GM18909 (cell line): ENCODE measurements at regions not wholly inside any gene's neighbourhood (a gene's known extent, or its start where the extent isn't known, plus 50 kb on each side); places are given as distances from the start of the nearest gene placed in this dataset.
"Not testable (repeated sequence)": the region's sequence is repeated elsewhere in the genome, so short reads cannot be mapped to it uniquely, and the experiment has no call there.

Source experiments
- ATAC-seq: cut with Tn5 transposase; IDR thresholded peaks from one replicate; pipeline ENCODE4 v1.9.1; 2021; ENCODE audit warnings: mild to moderate bottlenecking; ENCODE audit not compliant: unreplicated experiment, poor library complexity

DNA sequence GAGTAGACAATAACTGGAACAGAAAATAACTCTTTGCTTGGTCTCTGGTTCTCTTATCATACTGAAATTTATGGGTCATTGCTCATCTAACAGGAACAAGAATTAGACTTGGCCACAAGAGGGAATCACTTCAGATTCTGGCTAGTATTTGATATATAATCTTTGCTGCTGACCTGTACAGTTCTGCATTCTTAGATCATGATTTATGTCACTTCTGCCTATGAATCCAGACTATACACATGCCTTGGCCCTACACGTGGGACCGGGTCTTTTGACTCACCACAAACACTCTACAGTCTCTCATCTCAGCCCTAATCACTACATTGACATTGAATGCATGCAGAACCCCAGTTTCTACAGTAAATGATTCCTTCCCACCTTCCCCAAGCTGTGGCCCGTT is 162.5 kb upstream of the SOX2 start:
- ATAC-seq = no peak

DNA sequence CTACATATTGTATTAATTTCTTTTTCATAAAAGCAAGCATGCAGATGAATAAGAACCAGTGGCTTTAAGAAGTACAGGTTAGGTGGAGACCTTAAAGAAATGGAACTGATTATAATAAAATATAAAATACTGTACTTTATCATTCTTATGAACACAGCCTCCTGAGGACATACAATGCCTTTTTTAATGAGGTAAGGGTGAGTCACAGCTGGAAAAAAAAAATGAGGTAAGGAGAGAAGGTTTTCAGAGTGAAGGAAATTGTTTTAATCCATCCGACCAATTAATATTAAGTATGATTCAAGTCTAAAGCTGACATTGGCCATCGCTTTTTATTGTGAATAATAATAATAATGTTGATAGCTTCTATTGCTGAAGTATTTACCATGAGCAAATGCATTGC is 170.3 kb upstream of the SOX2 start:
- no peak for ATAC-seq

DNA sequence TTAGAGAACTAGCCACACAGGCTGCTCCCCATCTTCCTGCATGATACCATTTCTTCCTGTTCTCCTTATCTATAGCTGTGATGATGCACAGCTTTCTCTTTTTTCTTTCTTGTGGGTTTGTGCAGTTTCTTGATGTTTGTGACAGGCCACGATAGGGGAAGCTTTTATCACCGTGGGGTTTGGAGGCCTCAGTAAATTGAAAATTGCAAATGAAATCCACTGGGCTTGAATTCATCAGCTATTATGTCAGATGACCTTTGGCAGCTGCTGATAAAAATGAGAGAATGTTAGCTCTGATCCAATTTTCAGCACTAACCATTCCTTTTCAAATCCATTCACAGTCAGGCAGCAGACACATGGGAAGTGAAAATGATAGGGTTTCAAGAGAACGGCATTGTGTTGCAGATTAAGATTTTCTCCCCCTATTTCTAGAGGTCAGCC is 176.9 kb upstream of the SOX2 start:
- no peak for ATAC-seq

DNA sequence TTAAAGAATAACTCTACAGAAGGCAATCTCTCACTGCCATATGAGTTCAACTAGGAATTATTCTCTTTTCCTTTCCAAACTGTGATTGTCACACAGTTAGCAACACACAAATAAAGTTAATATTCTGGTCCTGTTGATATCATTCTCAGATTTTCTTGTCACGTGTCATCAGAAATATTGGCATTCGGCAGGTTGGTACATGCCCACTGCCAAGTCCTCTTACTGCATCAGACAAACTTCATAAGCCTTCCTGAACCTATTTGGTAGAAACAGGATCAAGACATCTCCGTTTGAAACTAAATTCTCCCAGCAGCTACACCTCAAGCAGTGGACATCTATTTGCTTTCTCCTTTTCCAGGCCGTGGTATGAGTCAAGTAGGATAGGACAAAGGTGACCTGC is 177.9 kb upstream of the SOX2 start:
- no peak for ATAC-seq

DNA sequence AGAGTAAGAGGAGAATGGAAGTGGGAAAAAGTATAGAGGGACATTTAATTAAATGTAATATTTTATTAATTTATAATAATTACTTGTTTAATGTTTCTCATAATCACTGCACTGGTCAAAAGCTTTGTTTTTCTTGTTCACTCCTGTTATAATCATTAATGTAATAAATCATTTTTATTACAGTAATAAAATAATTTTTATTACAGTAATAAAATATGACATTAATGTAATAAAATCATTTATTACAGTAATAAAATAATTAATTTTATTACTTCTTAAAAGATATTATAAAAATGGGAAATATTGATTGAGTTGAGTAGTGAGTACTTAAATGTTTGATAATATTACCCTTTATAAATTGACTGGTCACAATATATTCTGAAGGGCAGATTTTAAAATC is 181.1 kb upstream of the SOX2 start:
- no peak for ATAC-seq

DNA sequence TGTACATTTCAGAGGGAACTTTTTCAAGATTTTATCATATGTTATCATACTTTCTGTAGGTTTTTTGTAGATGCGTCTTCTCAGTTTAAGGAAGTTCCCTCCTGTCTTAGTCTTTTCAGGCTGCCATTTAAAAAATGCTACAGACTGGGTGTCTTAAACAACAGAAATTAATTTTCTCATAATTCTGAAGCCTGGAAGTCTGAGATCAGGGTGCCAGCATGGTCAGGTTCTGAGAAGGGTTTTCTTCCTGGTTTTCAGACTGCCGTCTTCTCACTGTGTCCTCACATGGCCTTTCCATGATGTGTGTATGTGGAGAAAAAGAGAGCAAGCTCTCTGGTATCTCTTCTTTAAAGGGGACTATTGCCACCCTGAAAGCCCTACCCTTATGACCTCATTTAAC is 189.9 kb upstream of the SOX2 start:
- no peak for ATAC-seq

DNA sequence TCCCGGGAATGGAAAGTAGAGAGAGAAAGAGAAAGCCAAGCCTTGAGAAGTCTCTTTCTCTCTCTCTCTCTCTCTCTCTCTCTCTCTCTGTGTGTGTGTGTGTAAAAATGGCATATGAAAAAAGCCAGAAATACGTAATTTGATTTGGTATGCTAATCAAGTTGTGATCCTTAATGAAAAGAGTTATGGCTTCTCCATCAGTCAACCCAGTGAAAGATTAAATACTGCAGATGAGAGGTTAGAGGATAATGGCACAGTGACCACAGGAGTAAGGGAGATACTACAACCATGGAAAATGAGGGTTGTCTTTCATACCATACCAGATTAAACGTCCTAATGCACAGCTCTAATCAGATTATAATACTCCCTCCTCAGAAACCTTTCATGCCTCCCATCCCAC is 193.5 kb upstream of the SOX2 start:
- ATAC-seq = no peak

DNA sequence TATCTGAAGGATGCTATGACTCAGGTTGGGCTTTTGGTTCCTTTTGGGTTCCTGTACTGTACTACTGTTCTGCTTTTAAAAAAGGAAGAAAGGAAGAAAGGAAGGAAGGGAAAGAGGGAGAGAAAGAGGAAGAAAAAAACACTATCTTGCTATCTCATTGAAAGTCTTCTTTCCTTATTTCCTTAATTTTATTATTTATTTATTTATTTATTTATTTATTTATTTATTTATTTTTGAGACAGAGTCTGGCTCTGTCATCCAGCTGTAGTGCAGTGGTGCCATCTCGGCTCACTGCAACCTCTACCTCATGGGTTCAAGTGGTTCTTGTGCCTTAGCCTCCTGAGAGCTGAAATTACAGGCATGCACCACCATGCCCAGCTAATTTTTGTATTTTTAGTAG is 198.9 kb upstream of the SOX2 start:
- ATAC-seq = no peak

DNA sequence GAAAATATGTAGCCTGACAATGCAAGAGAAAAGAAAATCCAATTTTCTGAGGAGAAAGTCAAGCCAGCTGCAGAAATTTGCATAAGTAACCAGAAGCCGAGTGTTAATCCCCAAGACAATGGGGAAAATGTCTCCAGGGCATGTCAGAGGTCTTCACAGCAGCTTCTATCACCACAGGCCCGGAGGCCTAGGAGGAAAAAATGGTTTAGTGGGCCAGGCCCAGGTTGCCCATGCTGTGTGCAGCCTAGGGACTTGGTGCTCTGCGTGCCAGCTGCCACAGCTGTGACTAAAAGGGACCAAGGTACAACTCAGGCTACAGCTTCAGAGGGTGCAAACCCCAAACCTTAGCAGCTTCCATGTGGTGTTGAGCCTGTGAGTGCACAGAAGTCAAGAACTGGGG is 201.2 kb upstream of the SOX2 start:
- ATAC-seq = no peak

DNA sequence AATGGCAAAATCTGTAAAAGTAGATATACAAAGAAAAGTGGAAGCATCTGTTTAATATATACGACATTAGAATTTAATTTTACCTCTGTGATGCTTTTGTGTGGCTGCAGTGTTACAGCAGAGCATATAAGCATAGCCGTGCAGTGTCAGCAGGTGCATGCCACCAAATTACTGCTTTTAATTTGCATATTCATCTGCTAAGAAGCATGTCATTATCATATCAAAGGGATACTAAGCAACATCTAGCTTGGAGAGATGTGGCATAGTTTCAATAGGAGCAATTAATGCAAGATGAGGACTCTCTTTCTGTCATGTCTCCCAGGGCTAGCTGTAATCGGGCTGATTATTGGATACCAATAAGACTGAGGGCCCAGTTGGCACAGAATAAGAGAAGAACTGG is 214.4 kb upstream of the SOX2 start:
- no peak for ATAC-seq

DNA sequence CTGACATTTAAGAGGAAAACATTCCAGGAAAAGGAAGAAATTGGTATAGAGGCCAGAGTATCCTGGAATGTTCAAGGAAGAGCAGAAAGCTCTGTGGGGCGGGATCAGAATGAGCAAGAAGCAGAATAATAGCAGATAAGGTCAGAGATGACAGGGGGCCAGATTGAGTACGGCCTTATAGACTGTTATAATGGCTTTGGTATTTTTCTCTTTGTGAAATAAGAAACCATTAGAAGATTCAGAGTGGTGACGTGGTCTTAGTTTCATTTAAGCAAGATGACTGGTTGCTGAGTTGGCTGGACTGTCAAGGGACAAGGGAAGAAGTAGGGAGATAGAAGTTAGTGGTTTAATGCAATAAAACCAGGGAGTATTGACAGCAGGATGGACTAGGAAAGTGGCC is 218.3 kb upstream of the SOX2 start:
- no peak for ATAC-seq

DNA sequence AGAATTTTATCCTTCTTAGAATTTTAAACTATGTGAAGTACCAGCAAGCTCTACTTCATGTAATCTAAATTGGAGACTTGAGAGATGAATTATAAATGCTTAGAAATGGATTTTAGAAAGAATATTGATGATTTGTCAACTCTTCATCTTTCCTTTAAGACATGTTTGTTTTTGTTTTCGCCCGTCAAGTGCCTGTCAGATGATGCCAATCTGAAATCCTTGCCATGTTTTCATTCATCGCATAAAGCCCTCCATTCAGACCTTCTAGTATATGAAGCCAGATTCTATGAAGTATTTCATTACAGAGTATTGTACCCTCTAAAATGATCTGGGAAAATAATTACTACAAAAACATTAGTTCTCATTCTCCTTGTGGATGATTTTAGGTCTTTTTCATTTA is 223.2 kb upstream of the SOX2 start:
- no peak for ATAC-seq

DNA sequence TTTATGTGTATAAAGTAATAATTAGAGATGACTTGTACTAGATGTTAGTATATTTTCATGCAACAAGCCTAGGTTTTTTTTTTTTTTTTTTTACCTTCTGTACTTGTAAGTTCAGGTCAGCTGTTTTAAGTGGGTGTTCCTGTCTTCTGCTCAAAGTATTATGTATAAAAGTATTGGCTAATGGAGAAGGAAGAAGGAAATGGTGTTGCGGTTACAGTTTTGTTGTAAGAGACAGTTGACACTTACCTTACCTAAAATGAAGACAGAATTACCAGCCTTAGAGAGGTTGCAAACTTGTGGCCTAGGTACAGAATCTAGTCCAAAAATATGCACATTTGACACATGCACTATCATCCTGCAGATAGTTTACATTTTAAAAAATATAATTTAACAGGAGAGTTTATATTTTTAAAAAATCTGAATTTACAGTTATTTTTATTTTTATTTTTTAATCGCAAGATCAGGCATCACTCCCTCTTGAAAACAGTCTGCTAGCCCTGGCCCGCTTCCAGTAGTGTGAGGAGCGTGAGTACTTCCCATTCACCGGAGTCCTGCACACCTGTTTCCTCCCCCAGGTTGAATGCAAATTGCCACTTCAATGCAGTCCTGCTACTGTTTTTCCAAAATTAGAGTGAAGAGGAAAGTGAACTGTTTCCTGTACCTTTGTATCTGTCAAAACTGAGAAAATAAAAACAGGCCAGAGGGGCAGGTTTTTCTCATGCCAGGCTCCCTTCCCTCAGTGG is 224.3 kb upstream of the SOX2 start:
- ATAC-seq = no peak

DNA sequence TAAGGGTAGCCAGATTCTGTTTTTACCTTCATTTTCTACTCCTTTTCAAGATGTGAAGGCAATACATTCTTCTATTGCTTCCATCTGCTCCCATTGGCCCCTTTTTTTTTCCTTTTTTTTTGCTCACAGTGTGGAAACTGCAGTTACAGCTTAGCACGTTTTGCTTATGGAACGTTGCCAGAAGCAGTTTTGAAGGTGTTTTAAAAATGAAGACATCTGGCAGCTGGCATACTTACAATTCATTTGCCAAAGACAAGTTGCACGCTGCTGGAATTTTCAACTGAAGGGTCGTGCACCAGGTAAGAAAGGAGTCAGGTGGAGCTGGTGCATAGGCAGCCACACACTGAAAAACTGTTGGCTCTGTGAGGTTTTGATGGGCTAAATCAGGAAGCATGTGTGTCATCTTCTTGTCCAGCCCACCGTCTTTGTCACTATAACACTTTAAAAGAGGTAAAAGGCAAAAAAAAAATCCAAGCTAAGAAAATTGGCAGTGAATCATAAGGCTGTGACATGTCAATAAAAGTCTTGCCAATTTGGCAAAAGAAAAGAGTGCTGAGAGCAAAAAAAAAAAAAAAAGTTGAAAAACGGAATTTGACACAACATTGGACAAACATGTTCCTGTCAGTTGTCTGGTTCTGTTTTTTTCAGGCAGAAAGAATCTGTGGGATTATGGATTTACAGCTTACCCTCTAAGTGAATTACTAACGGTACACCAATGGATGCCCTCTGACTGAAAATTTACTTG is 225.4 kb upstream of the SOX2 start:
- ATAC-seq = no peak

DNA sequence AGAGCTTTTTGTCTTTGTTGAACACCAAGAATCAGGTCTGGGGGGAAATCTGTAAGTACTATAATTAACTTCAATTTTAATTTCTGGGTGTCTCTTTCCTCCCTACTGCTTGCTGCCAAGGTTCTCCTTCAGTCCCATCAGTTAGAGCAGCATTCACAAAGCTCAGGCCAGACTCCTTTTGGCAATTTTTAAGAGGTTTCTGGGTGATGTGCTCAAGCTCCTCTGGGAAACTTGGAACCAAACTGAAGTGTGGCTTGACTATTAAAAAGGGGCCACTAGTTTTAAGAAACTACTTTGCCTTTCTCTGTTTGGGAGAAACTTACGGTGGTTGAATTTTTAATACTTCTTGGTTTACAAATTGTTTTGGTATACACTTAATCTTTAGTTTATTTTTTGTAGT is 227.7 kb upstream of the SOX2 start:
- no peak for ATAC-seq

DNA sequence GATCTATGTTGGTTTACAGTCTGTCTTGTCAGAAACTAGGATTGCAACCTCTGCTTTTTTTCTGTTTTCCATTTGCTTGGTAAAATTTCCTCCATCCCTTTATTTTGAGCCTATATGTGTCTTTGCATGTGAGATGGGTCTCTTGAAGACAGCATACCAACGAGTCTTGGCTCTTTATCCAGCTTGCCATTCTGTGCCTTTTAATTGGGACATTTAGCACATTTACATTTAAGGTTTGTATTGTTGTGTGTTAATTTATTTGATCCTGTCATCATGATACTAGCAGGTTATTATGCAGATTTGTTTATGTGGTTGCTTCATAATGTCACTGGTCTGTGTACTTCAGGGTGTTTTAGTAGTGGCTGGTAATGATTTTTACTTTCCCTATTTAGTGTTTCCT is 236.6 kb upstream of the SOX2 start:
- not testable (repeated sequence) for ATAC-seq

DNA sequence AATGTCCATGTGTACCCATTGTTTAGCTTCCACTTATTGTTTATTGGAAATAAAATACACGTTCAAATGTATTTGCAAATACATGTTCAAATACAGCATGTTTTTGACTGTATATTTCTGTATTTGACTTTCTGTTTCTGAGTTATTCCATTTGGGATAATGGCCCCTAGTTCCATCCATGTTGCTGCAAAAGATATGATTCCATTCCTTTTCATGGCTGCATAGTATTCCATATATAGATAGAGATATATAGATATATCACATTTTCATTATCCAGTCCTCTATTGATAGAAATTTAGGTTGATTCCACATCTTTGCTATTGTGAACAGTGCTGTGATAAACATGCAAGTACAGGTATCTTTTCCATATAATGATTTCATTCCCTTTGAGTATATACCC is 241.4 kb upstream of the SOX2 start:
- ATAC-seq = no peak

DNA sequence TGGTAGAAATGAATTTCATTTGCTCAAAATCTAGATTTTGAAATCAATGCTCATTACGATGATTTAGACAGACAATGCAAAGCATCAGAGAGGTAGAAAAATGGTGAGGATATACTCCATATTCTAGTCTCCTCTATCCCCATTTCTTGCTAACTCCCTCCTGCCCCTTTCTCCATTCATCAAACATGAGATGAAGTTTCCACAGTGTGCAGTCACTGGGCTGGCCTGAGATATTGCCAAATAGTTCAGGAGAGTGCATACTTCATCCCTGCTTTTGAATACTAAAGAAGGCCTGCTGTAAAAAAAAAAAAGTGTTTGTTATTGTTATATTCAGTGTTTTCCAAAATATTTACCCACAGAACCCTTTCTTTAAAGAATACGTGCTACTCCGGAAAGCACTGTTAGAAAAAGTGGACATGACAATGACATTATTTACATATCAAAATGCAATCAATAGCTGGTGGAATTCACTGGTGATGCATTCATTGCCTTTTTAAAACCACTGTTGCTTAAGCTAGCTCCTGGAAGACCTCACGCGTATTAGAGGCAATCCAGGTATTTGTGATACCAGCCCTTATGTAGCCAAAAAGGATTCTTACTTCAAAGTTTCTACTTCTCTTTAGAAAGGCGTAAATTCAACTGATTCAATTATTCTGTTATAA is 247.6 kb upstream of the SOX2 start:
- no peak for ATAC-seq

DNA sequence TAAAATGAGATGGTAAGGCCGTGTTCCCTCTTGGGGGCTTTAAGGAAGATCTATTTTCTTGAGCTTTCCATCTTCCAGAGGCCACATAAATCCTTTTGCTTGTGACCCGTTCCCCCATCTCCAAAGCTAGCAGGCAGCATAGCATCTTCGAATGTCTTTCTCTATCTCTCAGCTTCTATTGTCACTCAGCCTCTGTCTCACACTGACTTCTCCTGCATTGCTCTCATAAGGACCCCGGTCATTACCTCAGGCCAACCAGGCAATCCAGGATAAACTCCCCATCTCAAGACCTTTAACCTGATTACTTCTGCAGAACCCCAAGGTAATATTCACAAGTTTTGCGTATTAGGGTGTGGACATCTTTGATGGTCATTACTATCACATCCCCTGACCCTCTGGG is 250.3 kb upstream of the SOX2 start:
- no peak for ATAC-seq

DNA sequence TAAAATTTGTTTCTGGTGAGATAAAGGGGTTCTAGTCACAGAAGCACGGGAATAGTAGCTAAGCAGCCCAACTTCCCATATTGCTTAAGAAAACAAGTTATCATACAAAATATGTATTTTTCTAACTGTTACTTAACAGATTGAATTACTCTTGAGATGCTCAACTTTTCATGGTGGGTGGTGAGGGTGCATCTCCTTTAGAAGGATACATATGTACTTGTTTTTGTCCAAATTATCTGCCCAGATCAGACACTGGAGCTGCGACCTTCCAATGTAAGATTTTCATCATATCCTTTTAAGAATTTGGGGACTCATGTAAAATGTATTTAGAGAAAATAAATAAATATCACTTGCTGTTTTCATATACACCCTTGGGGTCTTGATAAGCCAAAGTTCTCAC is 252.2 kb upstream of the SOX2 start:
- no peak for ATAC-seq

DNA sequence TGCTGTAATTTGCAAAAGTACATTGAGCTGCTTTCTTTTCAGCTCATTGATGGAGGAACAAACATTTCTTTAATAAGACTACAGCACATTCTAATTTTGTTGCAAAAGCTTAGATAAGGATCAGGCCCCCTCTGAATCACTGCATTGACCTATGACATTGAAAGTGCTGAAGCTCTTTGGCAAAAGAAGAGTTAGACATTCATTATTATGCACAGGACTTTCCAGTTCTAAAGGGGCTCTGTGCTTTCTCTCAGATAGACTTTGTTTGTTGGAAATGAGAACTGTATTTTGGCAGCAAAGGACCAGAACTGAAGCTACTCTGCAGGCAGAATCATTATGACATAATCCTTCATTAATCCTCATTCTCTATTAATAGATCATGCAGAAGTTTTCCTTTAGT is 252.9 kb upstream of the SOX2 start:
- no peak for ATAC-seq

DNA sequence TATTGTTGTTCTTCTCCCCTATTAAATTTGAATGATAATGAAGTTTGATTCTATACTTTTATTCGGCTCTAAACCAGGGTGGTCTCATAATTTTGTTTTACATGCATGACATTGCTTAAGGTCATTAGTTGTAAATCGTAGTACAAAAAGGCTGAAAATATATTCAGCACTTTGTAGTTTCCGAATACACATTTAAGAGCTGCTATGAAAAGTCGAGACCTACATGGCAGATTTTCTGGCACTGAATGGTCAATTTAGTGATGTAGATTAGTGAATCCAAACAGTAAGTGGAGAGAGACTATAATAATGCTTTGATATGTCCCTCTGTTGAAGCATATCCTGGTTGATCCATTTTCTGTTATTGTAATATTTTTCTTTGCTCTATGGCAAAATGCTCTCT is 254.0 kb upstream of the SOX2 start:
- ATAC-seq = no peak
